Stimulated activated CD4-positive, alpha-beta T cell treated with anti-CD3 and anti-CD28 coated beads, Interleukin-4, amount 100 ng/mL, for 48 hours (primary cell): ENCODE measurements at regions not wholly inside any gene's neighbourhood (a gene's known extent, or its start where the extent isn't known, plus 50 kb on each side); places are given as distances from the start of the nearest gene placed in this dataset.
"Not testable (repeated sequence)": the region's sequence is repeated elsewhere in the genome, so short reads cannot be mapped to it uniquely, and the experiment has no call there.

Experiments
- DNase-seq, 2 donors: peaks; one replicate each; pipeline ENCODE4 v3.0.0-alpha.2; 2020; ENCODE audit warnings: low read depth in 2 of 2

GRCh38 chr1:222865718-222866117 is 50.9 kb downstream of the DISP1 start:
- no peak for DNase-seq

GRCh38 chr1:222867316-222867715 is 52.5 kb downstream of the DISP1 start:
- no peak for DNase-seq

GRCh38 chr1:222876182-222876581 is 61.3 kb downstream of the DISP1 start:
- no peak for DNase-seq

- DNase-seq: no peak
Observed at GRCh38 chr1:222877854-222878253, 63.0 kb downstream of the DISP1 start.

GRCh38 chr1:222880587-222880986 is 65.7 kb downstream of the DISP1 start:
- peak in 1 of 2 donors; percentile 12 for DNase-seq

GRCh38 chr1:222886194-222886854 is 71.5 kb downstream of the DISP1 start:
- DNase-seq: no peak

- no peak for DNase-seq
Observed at GRCh38 chr1:222886878-222887351, 72.1 kb downstream of the DISP1 start.

- no peak for DNase-seq
Observed at GRCh38 chr1:222889440-222889839, 74.6 kb downstream of the DISP1 start.

GRCh38 chr1:222890716-222891115 is 75.9 kb downstream of the DISP1 start:
- no peak for DNase-seq

GRCh38 chr1:222891578-222891977 is 76.7 kb downstream of the DISP1 start:
- no peak for DNase-seq

- DNase-seq: no peak
Observed at GRCh38 chr1:222892137-222892769, 77.4 kb downstream of the DISP1 start.

- DNase-seq: no peak
Observed at GRCh38 chr1:222893255-222893654, 78.4 kb downstream of the DISP1 start.

- DNase-seq: no peak
Observed at GRCh38 chr1:222894331-222894730, 79.5 kb downstream of the DISP1 start.

GRCh38 chr1:222896630-222897526 is 82.0 kb downstream of the DISP1 start:
- DNase-seq: no peak

- no peak for DNase-seq
Observed at GRCh38 chr1:222897527-222898190, 82.8 kb downstream of the DISP1 start.

GRCh38 chr1:222898191-222898527 is 83.3 kb downstream of the DISP1 start:
- no peak for DNase-seq

- DNase-seq: no peak
Observed at GRCh38 chr1:222899471-222899870, 84.6 kb downstream of the DISP1 start.

GRCh38 chr1:222904451-222904850 is 89.6 kb downstream of the DISP1 start:
- DNase-seq: no peak

- DNase-seq: no peak
Observed at GRCh38 chr1:222905151-222905550, 90.3 kb downstream of the DISP1 start.

- not testable (repeated sequence) for DNase-seq
Observed at GRCh38 chr1:222906271-222906739, 91.5 kb downstream of the DISP1 start.

GRCh38 chr1:222909586-222909985 is 94.7 kb downstream of the DISP1 start:
- no peak for DNase-seq

- no peak for DNase-seq
Observed at GRCh38 chr1:222910699-222911098, 95.9 kb downstream of the DISP1 start.
